Right lobe of liver (tissue), 6 donors: ENCODE measurements at regions not wholly inside any gene's neighbourhood (a gene's known extent, or its start where the extent isn't known, plus 50 kb on each side); places are given as distances from the start of the nearest gene placed in this dataset.

Source experiments
- ATAC-seq, 4 donors: fragments of 200-7000 bp; cut with Tn5 transposase; one replicate each; pipeline ENCODE4 v1.9.1; 2020; ENCODE audit warnings: mild to moderate bottlenecking in 4 of 4, moderate library complexity in 4 of 4
- DNase-seq, 3 donors: peaks; one replicate each; pipeline ENCODE4 v3.0.0-alpha.2; 2020
- H3K27ac ChIP-seq, 3 donors: fragments of 200-600 bp; one replicate each; pipeline ENCODE4 v1.8.0; 2022
- H3K27me3 ChIP-seq, 2 donors: fragments of 200-600 bp; one replicate each; pipeline ENCODE4 v1.8.0; 2022
- H3K36me3 ChIP-seq, 4 donors: fragments of 200-600 bp; sonication (generic) in 1 of 4; one replicate each; pipeline versions ENCODE4 v1.5.1 to v1.8.0; 2017 to 2022; ENCODE audit warnings: control low read depth in 1 of 4
- H3K4me1 ChIP-seq, 4 donors: fragments of 200-600 bp; sonication (generic) in 1 of 4; one replicate each; pipeline versions ENCODE4 v1.5.1 to v1.8.0; 2017 to 2022; ENCODE audit warnings: control low read depth in 1 of 4
- H3K4me3 ChIP-seq, 3 donors: fragments of 200-600 bp; one replicate each; pipeline ENCODE4 v1.8.0; 2022
- H3K9me3 ChIP-seq, 4 donors: fragments of 200-600 bp; sonication (generic) in 1 of 4; one replicate each; pipeline versions ENCODE4 v1.5.1 to v1.8.0; 2017 to 2022; ENCODE audit warnings: control low read depth in 1 of 4
- CTCF ChIP-seq, 4 donors: fragments of 200-600 bp in 3 of 4; fragments of 450-650 bp in 1 of 4; IDR thresholded peaks; one replicate each; pipeline versions ENCODE4 v1.5.1 to v1.8.0; 2016 to 2022; ENCODE audit warnings: antibody characterized with exemption in 4 of 4, mild to moderate bottlenecking in 2 of 4
- POLR2A ChIP-seq: fragments of 450-650 bp; IDR thresholded peaks from one replicate; pipeline ENCODE4 v1.6.1; 2017; ENCODE audit warnings: antibody characterized with exemption, mild to moderate bottlenecking
- WGBS: methylation state at CpG from one replicate; pipeline ENCODE4 v1.1.6; 2018; ENCODE audit warnings: low coverage, low lambda C conversion rate; ENCODE audit not compliant: insufficient coverage; ENCODE audit errors: missing lambda C conversion rate; 5-methylcytosine and 5-hydroxymethylcytosine counted together
- intact Hi-C, 2 donors: fragments of 100-400 bp; cut with DNase I; formaldehyde crosslinking; loops; one replicate each; pipeline versions ENCODE4 v1.11.2 to v1.14.1; 2022
- donor health status: DM: no; HTN: yes; CAD: no.
- donor health status: DM: no; HTN: no; CAD: no.
- donor health status: DM: no; HTN: no; CAD: no.
- donor health status: DM: no; HTN: yes; CAD: no.
- donor health status: DM: no; HTN: yes; CAD: no.

- no peak overlapping the region for H3K27ac ChIP-seq
- H3K9me3 ChIP-seq = no peaks in the 10 kb centered on the region
- 58% methylated on average over 2 of the region's 2 CpGs for WGBS
- no peak for ATAC-seq
- no peak for TF ChIP-seq CTCF (IDR thresholded peaks at IDR 0.05)
- TF ChIP-seq POLR2A = no peak
- intact Hi-C loops = no loop called here
- H3K4me3 ChIP-seq = no peak overlapping the region
- DNase-seq = no peak
- no peaks in the 10 kb centered on the region for H3K36me3 ChIP-seq
- H3K27me3 ChIP-seq = no peaks in the 10 kb centered on the region
- H3K4me1 ChIP-seq = no peaks in the 10 kb centered on the region
Measured at GRCh38 chrX:94114362-94114761, 440.4 kb downstream of the FAM133A start.

GRCh38 chrX:94121799-94122198, 447.8 kb downstream of the FAM133A start:
- no peak for TF ChIP-seq CTCF (IDR thresholded peaks at IDR 0.05)
- TF ChIP-seq POLR2A = no peak
- no peaks in the 10 kb centered on the region for H3K9me3 ChIP-seq
- intact Hi-C loops = no loop called here
- ATAC-seq (peak in 3 of 4 donors; percentile 11 to 75 (median 67)), DNase-seq (no peak)
- WGBS = 29% methylated on average over 2 of the region's 2 CpGs
- H3K27ac ChIP-seq = no peak overlapping the region
- no peak overlapping the region for H3K4me3 ChIP-seq
- no peaks in the 10 kb centered on the region for H3K36me3 ChIP-seq
- peaks cover 0 to 6% (median 0%) of the 10 kb centered on the region in 4 donors for H3K4me1 ChIP-seq
- peaks cover 0 to 3% of the 10 kb centered on the region in 2 donors for H3K27me3 ChIP-seq

- TF ChIP-seq CTCF (IDR thresholded peaks at IDR 0.05) (no peak), POLR2A (no peak)
- DNase-seq = no peak
- no peak overlapping the region for H3K4me3 ChIP-seq
- peak in 1 of 4 donors; percentile 56 for ATAC-seq
- WGBS = 50% methylated on average over 1 of the region's 2 CpGs
- intact Hi-C loops = no loop called here
- no peak overlapping the region for H3K27ac ChIP-seq
- H3K27me3 ChIP-seq = peaks cover 0 to 3% of the 10 kb centered on the region in 2 donors
- no peaks in the 10 kb centered on the region for H3K9me3 ChIP-seq
- no peaks in the 10 kb centered on the region for H3K36me3 ChIP-seq
- H3K4me1 ChIP-seq = peaks cover 0 to 6% (median 0%) of the 10 kb centered on the region in 4 donors
Measured at GRCh38 chrX:94123062-94123461, 449.1 kb downstream of the FAM133A start.

GRCh38 chrX:94162971-94163370, 489.0 kb downstream of the FAM133A start:
- H3K4me3 ChIP-seq = no peak overlapping the region
- DNase-seq = no peak
- intact Hi-C loops = no loop called here
- H3K27ac ChIP-seq = no peak overlapping the region
- no peaks in the 10 kb centered on the region for H3K9me3 ChIP-seq
- no peaks in the 10 kb centered on the region for H3K36me3 ChIP-seq
- no peaks in the 10 kb centered on the region for H3K4me1 ChIP-seq
- ATAC-seq = no peak
- 63% methylated on average over 2 of the region's 2 CpGs for WGBS
- H3K27me3 ChIP-seq = no peaks in the 10 kb centered on the region
- TF ChIP-seq POLR2A = no peak
- no peak for TF ChIP-seq CTCF (IDR thresholded peaks at IDR 0.05)
